Hematopoietic multipotent progenitor cell treated with erythropoietin and hydrocortisone succinate and interleukin-3 and kit ligand, for 6 days (in vitro differentiated cells): ENCODE measurements at regions not wholly inside any gene's neighbourhood (a gene's known extent, or its start where the extent isn't known, plus 50 kb on each side); places are given as distances from the start of the nearest gene placed in this dataset.
"Not testable (repeated sequence)": the region's sequence is repeated elsewhere in the genome, so short reads cannot be mapped to it uniquely, and the experiment has no call there.

ENCODE experiments used
- DNase-seq: peaks from one replicate; pipeline ENCODE4 v3.0.0-alpha.2; 2015

DNA sequence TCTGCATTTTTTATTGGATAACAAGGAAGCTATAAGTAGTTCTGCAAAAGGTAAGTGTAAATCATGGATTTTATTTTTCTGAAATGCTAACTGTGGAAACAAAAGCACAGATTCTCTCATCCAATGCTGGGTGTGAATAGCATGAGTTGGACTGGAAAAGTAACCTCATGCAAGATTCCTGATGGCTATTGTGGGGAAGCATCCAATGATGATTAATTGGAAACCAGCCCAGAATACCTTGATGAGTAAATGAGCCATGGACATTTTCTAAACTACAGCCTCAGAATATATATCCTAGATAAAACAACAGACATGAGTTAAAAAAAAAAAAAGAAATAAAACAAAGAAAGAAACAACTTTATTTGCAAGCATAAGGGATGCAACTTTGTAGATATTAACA, 934.6 kb downstream of the CCSER2 start:
- no peak for DNase-seq

DNA sequence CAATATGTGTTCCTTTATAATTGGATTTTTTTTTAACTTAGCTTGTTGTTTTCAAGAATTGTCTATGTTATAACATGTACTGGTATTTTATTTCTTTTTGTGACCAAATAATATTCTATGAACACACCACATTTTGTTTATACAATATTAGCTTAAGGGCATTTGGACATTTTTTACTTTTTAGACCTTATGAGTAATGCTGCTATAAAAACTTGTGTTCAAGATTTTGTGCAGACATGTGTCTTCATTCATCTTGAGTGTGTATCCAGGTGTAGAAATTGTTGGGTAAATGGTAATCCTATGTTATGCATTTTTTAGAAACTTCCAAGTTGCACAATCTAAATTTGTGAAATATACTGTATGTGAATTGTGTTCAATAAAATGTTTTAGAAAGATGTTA, 936.7 kb downstream of the CCSER2 start:
- DNase-seq: no peak

DNA sequence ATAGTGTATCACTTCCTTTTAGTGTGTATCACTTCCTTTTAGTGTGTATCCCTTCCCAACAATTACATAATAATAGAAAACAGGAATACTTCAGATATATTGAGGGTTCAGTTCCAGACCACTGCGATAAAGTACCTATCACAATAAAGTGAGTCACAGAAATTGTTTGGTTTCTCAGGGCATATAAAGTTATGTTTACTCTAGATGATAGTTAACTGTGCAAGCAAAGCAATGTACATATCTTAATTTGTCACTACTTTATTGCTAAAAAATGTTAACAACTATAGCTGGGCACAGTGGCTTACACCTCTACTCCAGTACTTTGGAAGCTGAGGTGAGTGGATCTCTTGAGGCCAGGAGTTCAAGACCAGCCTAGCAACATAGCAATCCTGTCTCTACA, 938.4 kb downstream of the CCSER2 start:
- no peak for DNase-seq

DNA sequence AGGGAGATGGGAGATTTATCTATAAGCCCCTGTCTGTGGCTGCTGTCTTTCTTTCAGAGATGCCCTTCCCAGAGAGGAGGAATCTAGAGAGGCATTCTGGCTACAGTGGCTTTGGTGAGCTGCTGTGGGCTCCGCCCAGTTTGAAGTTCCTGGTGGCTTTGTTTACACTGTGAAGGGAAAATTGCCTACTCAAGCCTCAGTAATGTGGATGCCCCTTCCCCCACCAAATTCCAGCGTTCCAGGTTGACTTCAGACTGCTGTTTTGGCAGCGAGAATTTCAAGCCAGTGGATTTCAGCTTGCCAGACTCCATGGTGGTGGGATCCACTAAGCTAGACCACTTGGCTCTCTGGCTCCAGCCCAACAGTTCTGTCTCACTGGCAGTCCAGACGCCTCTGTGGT, 951.6 kb downstream of the CCSER2 start:
- DNase-seq: no peak

DNA sequence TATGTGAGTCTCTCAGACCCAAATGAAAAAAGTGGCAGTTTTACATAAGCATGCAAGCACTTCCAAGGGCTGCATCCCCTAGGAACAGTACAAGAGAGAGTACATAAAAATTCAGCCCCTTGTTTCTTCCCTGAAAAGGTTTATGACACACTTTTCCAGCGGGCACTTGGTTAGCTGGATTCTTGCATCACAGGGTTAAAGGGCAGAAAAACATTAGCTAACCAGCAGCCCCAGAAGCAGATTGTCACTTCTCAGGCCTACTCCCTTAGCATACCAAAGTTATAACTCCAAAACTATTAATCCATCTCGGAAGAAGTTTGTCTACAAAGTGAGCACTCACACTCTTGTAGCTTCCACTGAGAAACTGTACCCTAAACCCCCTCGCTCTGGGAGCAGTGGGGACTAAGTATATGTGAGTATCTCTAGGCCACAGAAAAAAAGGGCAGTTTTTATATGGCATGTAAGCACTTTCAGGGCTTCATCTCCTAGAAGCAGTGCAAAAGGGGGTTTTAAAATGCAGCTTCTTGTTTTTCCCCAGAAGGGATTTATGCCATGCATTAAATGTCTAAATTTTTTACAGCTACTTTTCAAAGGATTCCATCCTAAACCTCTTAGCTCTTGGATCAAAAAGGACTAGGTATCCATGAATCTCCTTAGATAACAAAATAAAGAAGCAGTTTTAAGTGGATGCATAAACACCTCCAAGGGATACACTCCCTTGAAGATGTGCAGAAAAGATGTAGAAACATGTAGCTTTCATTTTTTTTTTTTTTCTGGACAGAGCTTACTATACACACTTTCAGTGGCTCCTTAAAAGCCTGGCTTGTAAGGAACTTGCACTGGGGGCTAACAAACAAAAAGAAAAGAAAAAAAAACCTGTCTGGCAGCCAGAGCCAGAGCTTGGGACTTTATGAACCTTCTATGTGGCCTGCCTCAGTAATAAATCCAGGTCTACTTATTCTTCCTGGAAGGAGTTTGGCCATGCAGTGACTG, 956.7 kb downstream of the CCSER2 start:
- DNase-seq: no peak

DNA sequence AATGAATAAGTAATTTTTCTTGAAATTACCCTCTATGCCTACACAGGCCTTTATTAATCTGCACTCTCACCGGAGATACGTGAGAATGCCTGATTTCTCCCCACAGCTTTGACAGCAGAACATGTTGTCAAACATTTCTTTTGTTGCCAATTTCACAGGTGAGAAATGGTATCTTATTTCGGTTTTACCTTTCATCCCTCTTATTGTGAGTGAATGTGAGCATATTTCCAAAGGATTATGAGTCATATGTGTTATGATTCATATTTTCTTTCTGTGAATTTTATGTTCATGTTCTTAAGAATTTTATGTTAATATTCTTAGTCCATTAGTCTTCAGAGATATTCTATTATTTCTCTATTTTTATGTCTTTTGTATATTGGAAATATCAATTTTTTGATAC, 965.1 kb downstream of the CCSER2 start:
- DNase-seq: no peak

DNA sequence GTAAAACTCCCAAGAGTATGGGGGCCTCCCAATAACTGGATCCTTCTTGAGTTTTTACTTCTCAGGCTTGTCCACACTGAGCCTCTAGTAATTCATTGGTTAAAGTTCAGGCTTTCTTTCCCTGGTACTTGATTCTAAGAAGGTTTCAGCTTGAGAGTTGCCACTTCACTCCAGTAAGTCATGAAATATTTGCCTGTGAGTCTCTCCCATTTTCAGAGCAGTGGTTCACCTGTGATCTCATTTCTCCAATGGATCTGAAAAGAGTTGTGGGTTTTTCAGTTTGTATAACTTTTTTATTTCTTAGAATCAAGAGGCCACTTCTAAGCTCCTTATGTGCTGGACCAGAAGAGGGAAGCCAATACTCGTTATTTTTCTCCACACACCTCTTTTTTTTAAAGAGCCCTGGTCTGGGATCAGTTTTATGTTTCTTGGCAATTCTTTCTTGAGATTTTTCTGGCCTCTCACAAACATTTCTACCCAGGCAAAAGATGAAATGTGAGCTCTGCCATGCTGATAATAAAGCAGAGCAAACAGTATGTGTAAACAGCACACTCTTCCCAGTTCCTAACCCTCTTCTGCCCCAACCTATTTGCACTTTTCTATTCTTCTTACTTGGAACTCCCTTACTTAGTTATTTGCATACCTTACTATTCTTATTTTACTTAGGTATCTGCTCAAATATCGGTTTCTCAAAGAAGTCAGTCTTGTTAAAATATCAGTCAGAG, 983.4 kb downstream of the CCSER2 start:
- no peak for DNase-seq

DNA sequence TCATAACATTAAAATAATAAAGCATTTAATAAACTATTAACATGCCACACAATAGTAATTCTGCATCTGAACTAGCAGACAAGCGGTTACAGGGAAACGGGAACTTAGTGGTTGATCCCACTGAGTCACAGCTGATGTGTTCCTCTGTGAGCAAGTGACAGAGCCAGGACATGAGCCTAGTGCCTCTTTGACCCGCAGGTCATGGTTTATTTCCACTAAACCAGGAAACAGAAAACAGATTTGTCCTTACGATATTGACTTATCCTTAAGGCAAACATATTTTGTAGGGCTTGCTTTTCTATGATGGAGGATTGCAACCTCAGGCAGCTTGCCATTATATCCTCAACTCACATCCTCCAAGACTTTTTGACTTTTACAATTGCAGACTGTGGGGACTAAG, 987.3 kb downstream of the CCSER2 start:
- DNase-seq: no peak

DNA sequence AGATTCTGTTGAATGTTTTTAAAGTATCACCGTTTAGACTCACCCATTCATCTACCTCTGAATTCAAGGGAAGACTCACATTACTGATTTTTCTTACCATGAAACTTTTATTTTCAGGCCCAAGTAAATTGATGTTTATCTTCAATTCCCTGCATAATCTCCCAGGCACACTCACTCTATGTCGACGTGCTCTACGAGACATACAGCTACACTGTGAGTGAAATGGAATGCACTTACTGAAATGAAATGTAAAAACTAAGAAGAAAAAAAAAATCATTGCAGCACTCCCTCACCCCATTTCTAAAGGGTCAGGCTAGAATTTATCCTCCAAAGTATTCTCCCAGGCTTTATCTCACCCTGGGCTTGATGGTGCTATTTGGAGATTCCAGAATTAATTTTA, 987.9 kb downstream of the CCSER2 start:
- DNase-seq: no peak

DNA sequence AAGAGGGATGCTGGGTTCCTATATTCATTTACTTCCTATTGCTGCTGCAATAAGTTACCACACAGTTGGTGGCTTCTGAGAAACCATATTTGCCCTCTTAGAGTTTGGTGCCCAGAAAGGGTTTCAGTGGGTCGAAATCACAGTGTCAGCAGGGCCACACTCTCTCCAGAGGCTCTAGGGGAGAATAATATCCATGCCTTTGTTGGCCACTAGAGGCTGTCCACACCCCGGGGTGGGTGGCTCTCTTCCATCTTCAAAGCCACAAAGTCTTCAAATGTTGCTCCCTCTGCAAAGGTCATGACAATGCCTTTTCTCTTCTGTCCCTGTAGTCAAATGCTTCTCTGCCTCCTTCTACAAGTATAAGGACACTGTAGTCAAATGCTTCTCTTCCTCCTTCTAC, 989.4 kb downstream of the CCSER2 start:
- no peak for DNase-seq

DNA sequence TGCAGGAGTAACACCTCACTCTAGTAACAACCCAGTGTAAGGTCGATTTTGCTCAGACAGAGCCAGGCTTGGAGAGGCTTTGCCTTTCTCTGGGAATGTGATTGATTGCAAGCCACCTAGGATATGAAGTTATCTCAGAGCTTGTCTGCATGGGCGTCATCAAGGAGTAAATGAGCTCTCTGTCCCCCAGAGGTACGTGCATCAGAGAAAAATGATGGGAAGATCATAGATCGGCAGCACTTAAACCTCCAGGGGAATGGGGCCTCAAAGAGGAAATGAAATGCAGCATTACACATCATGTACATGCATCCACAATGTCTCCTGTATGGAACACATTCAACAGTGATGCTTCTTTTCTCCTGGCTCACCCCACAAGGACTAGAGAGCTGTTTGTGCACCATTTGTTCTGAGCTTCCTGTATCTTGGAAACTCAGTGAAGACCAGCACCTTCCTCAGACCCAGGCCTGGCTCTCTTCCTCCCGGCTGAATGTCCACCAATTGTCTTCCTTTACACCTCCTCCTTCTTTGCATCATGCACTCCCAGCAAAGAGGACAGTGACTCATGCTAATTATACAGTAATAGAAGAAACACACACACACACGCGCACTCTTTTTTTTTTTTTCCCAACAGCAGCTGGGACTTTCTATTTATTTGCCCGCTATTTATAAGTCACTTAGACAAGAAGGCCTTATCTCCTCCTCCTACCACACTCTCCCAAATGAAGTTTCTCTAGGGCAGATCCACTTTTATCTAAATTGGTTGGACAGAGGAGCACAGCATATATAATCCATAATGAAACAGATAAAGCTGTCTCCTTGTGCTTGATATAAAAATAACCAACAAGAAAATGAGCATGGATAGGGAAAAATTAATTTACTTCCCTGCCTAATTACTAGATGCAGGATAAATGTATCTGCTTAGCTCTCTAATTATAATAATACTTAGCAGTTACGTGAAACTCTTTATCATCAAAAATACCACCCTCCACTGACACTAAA, 990.7 kb downstream of the CCSER2 start:
- DNase-seq: no peak

DNA sequence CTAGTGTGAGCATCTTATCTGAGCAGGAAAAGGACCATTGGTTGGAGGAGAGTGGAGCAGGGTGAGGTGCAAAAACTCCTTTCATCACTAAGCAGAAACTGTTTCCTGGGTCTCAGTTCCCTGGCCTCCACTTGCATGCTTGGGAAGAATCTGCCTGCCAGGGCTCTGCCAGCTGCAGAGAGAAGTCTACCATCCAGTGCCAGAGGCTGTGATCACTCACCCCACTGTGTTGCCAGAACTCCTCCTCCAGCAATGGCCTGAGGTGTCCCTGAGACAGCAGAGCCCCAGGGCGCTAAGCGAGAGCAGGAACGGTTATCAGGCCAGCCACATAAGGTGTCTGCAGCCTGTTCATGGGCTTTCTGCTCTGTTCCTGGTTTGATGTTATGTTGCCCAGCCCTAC, 991.4 kb downstream of the CCSER2 start:
- no peak for DNase-seq

DNA sequence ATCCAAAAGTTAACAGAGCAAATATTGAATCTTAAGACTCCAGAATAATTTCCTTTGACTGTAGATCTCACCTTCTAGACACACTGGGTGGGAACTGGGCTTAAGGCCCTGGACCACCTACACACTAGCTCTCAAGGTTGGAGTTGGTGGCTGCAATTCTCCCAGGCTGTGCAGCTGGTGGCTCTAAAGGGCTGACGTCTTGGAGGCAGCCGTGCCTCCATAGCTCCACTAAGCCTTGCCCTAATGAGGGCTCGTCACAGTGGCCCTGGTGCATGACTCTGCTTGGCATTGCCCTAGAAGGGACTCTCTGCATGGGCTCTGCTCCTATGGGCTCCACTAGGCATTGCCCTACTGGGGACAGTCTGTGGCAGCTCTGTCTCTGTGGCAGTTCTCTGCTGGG, 1005.2 kb downstream of the CCSER2 start:
- DNase-seq: no peak

DNA sequence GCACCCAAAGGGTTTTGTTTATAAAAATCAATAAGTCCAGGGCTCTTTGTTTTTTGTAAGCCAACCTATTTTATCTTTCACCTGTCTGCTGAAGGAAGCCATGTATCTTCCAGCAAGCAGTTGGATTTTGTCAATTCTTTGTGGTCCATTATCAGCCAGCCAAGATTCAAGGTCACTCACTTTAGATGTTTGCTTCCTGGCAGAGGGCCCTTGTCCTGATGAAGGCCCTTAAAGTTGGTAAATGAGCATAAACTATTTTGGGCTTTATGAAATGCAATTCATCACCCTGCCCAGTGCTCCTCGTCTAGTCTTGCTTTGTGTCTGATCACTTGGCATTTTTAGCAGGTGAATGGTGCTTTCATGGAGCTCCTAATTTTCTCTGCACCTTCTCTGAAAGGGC, 1004.2 kb downstream of the GRID1 start:
- DNase-seq: no peak

DNA sequence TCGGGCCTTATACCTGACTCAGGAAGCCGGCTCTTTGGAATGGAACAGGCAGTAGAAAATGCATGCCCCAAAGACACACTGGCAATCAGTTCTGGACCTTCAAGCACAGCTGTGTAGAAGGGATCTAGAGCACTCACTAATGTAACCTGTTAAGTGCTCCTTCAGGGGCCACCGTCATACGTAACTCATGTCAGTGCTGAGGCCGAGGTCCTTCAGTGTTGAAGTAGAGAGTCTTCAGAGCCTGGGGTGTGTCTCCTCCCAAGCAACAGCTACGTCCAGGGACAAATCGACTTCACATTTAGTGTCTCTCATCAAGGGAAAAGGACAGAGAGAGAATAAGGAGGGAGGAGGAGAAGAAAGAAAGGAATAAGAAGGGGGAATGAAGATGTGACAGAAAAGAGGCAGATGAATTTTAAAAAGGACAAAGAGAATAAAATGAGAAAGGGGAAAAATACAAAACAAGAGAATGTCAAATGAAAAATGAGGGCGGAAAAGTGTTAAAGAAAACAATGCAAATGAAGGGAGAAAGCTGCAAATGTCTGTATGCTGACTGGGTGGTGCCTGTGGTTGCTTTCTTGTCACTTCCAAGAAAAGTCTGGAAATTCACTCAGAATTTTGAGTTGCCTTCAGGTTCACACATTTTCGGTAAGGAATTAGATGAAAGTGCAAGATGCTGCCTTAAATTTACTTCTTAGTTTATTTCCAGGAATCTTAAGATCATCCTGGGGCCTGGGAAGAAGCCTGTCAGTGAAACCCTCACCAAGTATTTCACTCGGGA, 989.4 kb downstream of the GRID1 start:
- DNase-seq: no peak

DNA sequence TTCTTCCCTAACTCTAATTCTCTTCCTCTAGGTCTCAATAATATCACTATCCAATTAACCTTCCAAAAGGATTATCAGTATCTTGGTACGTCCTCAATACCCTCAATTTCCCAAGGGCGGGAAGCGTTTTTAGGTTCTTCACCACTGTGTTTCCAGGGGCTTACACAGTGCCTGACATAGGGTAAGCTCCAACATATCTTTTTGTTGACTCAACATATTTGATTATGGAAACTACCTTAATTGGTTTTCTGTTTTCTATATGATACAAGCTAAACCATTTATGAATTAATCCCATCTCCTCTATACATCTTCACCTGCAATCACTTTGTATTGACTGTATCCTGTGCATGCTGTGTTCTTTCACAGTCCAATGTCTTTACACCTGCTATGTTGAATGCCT, 987.3 kb downstream of the GRID1 start:
- DNase-seq: no peak

DNA sequence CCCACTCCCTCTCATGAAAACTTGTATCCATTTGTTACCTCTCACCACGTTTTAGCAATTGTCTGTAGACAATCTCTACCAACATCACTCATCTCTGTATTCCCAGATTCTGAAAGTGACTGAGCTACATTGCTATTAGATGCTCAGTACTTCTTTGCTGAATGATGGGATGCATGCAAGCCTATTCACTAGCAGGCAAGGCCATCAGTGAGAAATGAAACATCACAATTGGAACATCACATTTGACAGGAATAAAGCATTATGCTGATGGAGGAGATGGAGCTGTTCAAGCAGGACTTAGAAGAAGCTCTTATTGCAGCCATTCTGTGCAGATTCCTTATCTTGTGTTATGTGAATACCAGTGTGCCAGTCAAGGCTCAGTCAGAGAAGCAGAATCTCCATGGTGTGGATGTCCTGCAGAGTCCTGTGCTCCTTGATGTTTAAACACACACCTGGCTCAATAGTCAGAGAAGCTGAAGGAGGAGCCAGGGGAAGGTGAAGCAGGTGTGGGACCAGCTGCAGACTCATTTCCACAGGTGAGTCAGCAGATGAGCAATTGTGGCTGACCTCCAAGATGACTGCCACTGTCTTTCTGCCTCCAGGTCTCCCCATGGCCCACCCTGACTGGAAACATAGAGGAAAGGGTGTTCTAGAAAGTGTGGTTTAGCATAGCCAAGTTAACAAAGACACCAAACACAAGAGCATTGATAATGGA, 965.5 kb downstream of the GRID1 start:
- no peak for DNase-seq

DNA sequence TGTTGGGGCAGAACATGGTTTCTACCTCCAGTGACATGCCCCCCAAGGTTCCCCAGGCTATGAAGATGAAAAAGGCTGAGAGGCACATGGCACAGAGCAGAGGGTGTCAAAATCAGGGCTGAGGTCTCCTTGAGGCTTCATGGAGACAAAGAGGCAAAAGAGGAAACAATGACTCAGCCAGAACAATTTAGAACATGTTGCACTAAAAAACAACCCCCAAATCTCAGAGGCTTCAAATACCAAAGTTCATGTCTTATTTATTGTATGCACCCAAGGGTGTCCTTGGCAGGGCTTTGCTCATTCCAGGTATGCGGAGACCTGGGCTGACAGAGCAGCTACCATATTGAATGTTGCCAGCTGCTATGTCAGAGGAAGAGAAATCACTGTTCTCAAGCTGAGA, 964.1 kb downstream of the GRID1 start:
- no peak for DNase-seq

DNA sequence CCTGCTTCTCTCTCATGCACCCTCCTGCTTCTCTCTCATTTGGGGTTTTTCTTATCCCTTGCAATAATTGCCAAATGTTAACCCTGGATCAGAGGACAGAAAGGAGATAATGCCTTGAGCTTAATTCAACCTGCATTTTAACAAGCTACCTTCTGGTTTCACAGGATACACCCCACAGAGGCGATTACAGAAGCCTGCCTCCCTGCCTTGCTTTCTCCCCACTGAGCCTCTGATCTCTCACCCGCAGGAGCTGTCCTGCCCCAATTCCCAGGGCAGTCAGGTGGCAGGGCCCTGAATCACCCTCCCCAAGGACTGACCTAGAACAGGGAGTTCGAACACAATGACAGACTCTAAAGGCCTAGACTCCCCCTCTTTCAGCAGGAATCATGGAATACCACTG, 959.5 kb downstream of the GRID1 start:
- DNase-seq: no peak

DNA sequence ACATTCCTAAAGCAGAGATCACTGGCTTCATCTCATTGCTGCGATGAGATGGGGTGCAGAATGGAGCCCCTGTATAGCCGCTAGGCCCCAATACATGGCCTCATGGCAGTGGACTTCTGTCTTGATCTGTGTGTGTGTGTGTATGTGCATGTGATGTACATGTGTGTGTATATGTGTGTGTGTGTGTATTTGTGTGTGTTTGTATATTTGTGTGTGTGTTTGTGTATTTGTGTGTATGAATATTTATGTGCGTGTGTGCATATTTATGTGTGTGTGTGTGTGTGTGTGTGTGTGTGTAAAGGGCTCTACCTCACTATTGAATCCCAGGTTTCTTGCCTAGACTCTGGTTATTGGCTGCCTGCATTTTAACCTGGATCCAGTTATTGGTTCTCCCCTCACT, 958.2 kb downstream of the GRID1 start:
- DNase-seq: no peak

DNA sequence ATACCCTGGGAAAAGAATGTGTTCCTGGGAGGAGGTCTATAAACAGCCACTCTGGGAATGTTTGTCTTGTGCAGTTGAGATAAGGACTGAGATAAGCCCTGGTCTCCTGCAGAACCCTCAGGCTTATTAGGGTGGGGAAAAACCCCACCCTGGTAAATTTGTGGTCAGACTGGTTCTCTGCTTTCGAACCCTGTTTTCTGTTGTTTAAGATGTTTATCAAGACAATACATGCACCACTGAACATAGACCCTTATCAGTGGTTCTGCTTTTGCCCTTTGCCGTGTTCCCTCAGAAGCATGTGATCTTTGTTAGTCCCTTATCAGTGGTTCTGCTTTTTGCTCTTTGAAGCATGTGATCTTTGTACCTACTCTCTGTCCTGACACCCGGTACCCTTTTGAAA, 956.0 kb downstream of the GRID1 start:
- not testable (repeated sequence) for DNase-seq

DNA sequence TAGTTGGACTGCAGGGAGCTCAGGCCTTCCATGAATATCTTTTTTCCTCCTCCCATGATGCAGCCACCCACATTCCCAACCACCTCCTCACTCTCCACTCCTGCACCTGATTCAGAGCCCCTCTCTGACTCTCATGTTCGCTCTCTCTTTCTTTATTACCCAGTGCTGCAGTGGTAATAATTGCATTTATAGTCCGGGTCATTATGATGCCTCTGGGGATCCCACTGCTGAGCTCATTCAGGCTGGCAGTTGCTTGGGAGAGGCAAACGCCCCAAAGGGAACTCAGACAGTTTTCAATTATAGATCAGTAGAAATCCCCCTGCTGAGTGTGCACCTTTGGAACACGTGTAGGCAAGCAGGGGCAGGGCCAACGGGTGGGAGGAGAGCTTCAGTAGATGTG, 953.0 kb downstream of the GRID1 start:
- DNase-seq: no peak
